H9 (cell line): ENCODE measurements at regions not wholly inside any gene's neighbourhood (a gene's known extent, or its start where the extent isn't known, plus 50 kb on each side); places are given as distances from the start of the nearest gene placed in this dataset.

ENCODE experiments used
- DNase-seq: peaks from one replicate; pipeline ENCODE4 v3.0.0-alpha.2; 2017
- H2AFZ ChIP-seq: one replicate; pipeline ENCODE4 v1.6.1; 2013; ENCODE audit warnings: mild to moderate bottlenecking, low read length, control low read depth, moderate library complexity
- H2AK5ac ChIP-seq: 2 replicates; pipeline ENCODE4 v1.6.1; 2013; ENCODE audit warnings: low read length, control low read depth, mixed read lengths; ENCODE audit not compliant: insufficient read length
- H2BK120ac ChIP-seq: one replicate; pipeline ENCODE4 v1.6.1; 2013; ENCODE audit warnings: low read depth, mild to moderate bottlenecking, low read length, control low read depth, inconsistent platforms; ENCODE audit not compliant: poor library complexity, severe bottlenecking
- H2BK12ac ChIP-seq: 2 replicates; pipeline ENCODE4 v1.6.1; 2013; ENCODE audit warnings: low read length, control low read depth, mixed read lengths, low read depth; ENCODE audit not compliant: insufficient read length
- H2BK15ac ChIP-seq: 2 replicates; pipeline ENCODE4 v1.6.1; 2013; ENCODE audit warnings: low read depth, low read length, control low read depth
- H2BK20ac ChIP-seq: one replicate; pipeline ENCODE4 v1.6.1; 2013; ENCODE audit warnings: low read depth, mild to moderate bottlenecking, low read length, control low read depth, inconsistent platforms; ENCODE audit not compliant: poor library complexity, severe bottlenecking
- H2BK5ac ChIP-seq: 2 replicates; pipeline ENCODE4 v1.6.1; 2013; ENCODE audit warnings: low read length, control low read depth, mixed read lengths; ENCODE audit not compliant: insufficient read length
- H3K14ac ChIP-seq: 2 replicates; pipeline ENCODE4 v1.6.1; 2013; ENCODE audit warnings: low read length, control low read depth; ENCODE audit not compliant: insufficient read depth
- H3K18ac ChIP-seq: 2 replicates; pipeline ENCODE4 v1.6.1; 2013; ENCODE audit warnings: low read depth, mild to moderate bottlenecking, mixed read lengths, low read length, control low read depth; ENCODE audit not compliant: insufficient read length
- H3K23ac ChIP-seq: 2 replicates; pipeline ENCODE4 v1.6.1; 2013; ENCODE audit warnings: low read length, control low read depth, mixed read lengths, low read depth; ENCODE audit not compliant: insufficient read length
- H3K23me2 ChIP-seq: 2 replicates; pipeline ENCODE4 v1.6.1; 2013; ENCODE audit warnings: low read depth, mild to moderate bottlenecking, mixed read lengths, low read length, control low read depth; ENCODE audit not compliant: insufficient read length, poor library complexity, severe bottlenecking
- H3K27ac ChIP-seq: 2 replicates; pipeline ENCODE4 v1.5.1; 2013; ENCODE audit warnings: low read length, control low read depth, mixed read lengths, low read depth; ENCODE audit not compliant: insufficient read length
- H3K27me3 ChIP-seq: 2 replicates; pipeline ENCODE4 v1.6.1; 2013; ENCODE audit warnings: low read length, control low read depth, inconsistent platforms; ENCODE audit not compliant: insufficient read depth
- H3K4ac ChIP-seq: 2 replicates; pipeline ENCODE4 v1.6.1; 2013; ENCODE audit warnings: low read depth, mild to moderate bottlenecking, control low read depth, inconsistent platforms, low read length, moderate library complexity
- H3K4me1 ChIP-seq: 2 replicates; pipeline ENCODE4 v1.6.1; 2013; ENCODE audit warnings: low read length, control low read depth, inconsistent platforms; ENCODE audit not compliant: insufficient read depth
- H3K4me2 ChIP-seq: 2 replicates; pipeline ENCODE4 v1.6.1; 2013; ENCODE audit warnings: low read length, control low read depth, mixed read lengths; ENCODE audit not compliant: insufficient read length, insufficient read depth
- H3K56ac ChIP-seq: 2 replicates; pipeline ENCODE4 v1.6.1; 2013; ENCODE audit warnings: low read depth, mild to moderate bottlenecking, mixed read lengths, low read length, control low read depth; ENCODE audit not compliant: insufficient read length
- H3K79me1 ChIP-seq: 2 replicates; pipeline ENCODE4 v1.6.1; 2013; ENCODE audit warnings: low read depth, mild to moderate bottlenecking, moderate library complexity, low read length, control low read depth, inconsistent platforms; ENCODE audit not compliant: insufficient read depth, poor library complexity, severe bottlenecking
- H3K79me2 ChIP-seq: 2 replicates; pipeline ENCODE4 v1.6.1; 2013; ENCODE audit warnings: low read length, control low read depth, inconsistent platforms; ENCODE audit not compliant: insufficient read depth
- H3K9ac ChIP-seq: 2 replicates; pipeline ENCODE4 v1.6.1; 2013; ENCODE audit warnings: low read length, control low read depth, mixed read lengths; ENCODE audit not compliant: insufficient read length; ENCODE audit errors: extremely low read depth
- H3K9me3 ChIP-seq: one replicate; pipeline ENCODE4 v1.6.1; 2013; ENCODE audit warnings: low read depth, low read length, inconsistent platforms; ENCODE audit not compliant: control insufficient read depth
- H3T11ph ChIP-seq: one replicate; pipeline ENCODE4 v1.6.1; 2013; ENCODE audit warnings: mild to moderate bottlenecking, low read length, control low read depth, inconsistent platforms
- H4K20me1 ChIP-seq: one replicate; pipeline ENCODE4 v1.6.1; 2013; ENCODE audit not compliant: control insufficient read depth, insufficient read length, insufficient read depth
- H4K5ac ChIP-seq: 2 replicates; pipeline ENCODE4 v1.6.1; 2013; ENCODE audit warnings: low read depth, mild to moderate bottlenecking, mixed read lengths, low read length, control low read depth; ENCODE audit not compliant: insufficient read length
- H4K8ac ChIP-seq: replicated peaks from 2 replicates; pipeline ENCODE4 v1.6.1; 2013; ENCODE audit warnings: low read length, control low read depth, mixed read lengths, low read depth; ENCODE audit not compliant: insufficient read length
- H4K91ac ChIP-seq: 2 replicates; pipeline ENCODE4 v1.6.1; 2013; ENCODE audit warnings: low read depth, mild to moderate bottlenecking, moderate library complexity, mixed read lengths, low read length, control low read depth; ENCODE audit not compliant: insufficient read length
- H3K27ac Mint-ChIP-seq, 3 experiments: 2 replicates in 2 of 3; 3 replicates in 1 of 3; pipeline ENCODE4 v1.8.0; 2020 to 2021; ENCODE audit warnings: mixed read lengths in 3 of 3, mild to moderate bottlenecking in 1 of 3, moderate library complexity in 1 of 3
- H3K27me3 Mint-ChIP-seq: 2 replicates; pipeline ENCODE4 v1.8.0; 2021; ENCODE audit warnings: low read depth, mild to moderate bottlenecking, moderate library complexity, mixed read lengths
- H3K36me3 Mint-ChIP-seq, 3 experiments: 2 replicates in 2 of 3; 3 replicates in 1 of 3; pipeline ENCODE4 v1.8.0; 2020 to 2021; ENCODE audit warnings: low read depth in 3 of 3, mixed read lengths in 3 of 3; ENCODE audit not compliant: insufficient read depth in 1 of 3
- H3K4me1 Mint-ChIP-seq, 2 experiments: 2 replicates each; pipeline ENCODE4 v1.8.0; 2020; ENCODE audit warnings: mixed read lengths in 2 of 2
- H3K4me3 Mint-ChIP-seq, 2 experiments: 2 replicates in 1 of 2; 3 replicates in 1 of 2; pipeline ENCODE4 v1.8.0; 2020 to 2021; ENCODE audit warnings: mild to moderate bottlenecking in 2 of 2, mixed read lengths in 2 of 2, moderate library complexity in 1 of 2
- H3K9me3 Mint-ChIP-seq, 2 experiments: 2 replicates in 1 of 2; 3 replicates in 1 of 2; pipeline ENCODE4 v1.8.0; 2020; ENCODE audit warnings: mild to moderate bottlenecking in 2 of 2, mixed read lengths in 2 of 2, moderate library complexity in 1 of 2
- WGBS: extraction: QIAGEN DNeasy Blood & Tissue Kit; methylation state at CpG from one replicate; pipeline ENCODE4 v1.1.7; 2013; ENCODE audit warnings: missing lambda C conversion rate, low lambda C conversion rate, mixed read lengths; ENCODE audit not compliant: insufficient read length; ENCODE audit errors: extremely low coverage; 5-methylcytosine and 5-hydroxymethylcytosine counted together
- TF ChIP-seq, protein P1 (sequence below): fragments of 200-600 bp; sonication (generic); conservative IDR thresholded peaks from 3 replicates; pipeline ENCODE4 v1.8.0; 2021; ENCODE audit warnings: antibody characterized with exemption, mild to moderate bottlenecking

DNA sequence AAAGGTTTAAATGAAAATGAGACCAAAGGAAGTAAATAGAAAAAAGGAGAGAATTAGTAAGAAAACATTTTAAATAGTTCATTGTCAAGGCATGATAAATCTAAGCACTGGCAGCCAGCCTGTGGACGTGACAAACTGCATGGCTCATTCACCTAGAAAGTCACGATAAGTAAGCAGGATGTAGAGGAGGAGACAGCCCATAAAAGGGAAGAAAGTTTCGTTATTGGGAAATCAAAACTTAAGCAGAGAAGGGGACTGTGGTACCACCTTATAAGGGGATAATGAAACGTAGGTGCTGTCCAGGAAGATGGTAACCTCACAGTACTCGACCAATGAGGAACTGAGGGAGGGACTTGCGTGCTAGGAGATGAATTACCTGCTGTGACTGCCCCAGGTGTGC, 494.5 kb upstream of the GRAMD2B start:
- H3K4me1 ChIP-seq: no peaks in the 10 kb centered on the region
- H2BK120ac ChIP-seq: no peak overlapping the region
- no peak overlapping the region for H2BK5ac ChIP-seq
- H3K18ac ChIP-seq: no peak overlapping the region
- WGBS: no CpG with 5 or more reads among the region's 6 CpGs
- H4K5ac ChIP-seq: no peak overlapping the region
- H2BK15ac ChIP-seq: no peak overlapping the region
- no peaks in the 10 kb centered on the region for H4K20me1 ChIP-seq
- no peaks in the 10 kb centered on the region for H3K79me2 ChIP-seq
- H3K14ac ChIP-seq: no peak overlapping the region
- no peak overlapping the region for H3K9ac ChIP-seq
- Mint-ChIP-seq H3K27ac (no peak overlapping the region), H3K36me3 (peaks cover 8 to 25% (median 10%) of the 10 kb centered on the region in 3 experiments), H3K27me3 (no peaks in the 10 kb centered on the region), H3K9me3 (peaks cover 22 to 29% of the 10 kb centered on the region in 2 experiments), H3K4me3 (no peak overlapping the region), H3K4me1 (no peaks in the 10 kb centered on the region)
- no peaks in the 10 kb centered on the region for H3K79me1 ChIP-seq
- H2AFZ ChIP-seq: no peak overlapping the region
- H3K9me3 ChIP-seq: peaks cover 12% of the 10 kb centered on the region
- H2AK5ac ChIP-seq: no peak overlapping the region
- H3K56ac ChIP-seq: no peak overlapping the region
- H3K23me2 ChIP-seq: no peaks in the 10 kb centered on the region
- TF ChIP-seq, protein P1, sequence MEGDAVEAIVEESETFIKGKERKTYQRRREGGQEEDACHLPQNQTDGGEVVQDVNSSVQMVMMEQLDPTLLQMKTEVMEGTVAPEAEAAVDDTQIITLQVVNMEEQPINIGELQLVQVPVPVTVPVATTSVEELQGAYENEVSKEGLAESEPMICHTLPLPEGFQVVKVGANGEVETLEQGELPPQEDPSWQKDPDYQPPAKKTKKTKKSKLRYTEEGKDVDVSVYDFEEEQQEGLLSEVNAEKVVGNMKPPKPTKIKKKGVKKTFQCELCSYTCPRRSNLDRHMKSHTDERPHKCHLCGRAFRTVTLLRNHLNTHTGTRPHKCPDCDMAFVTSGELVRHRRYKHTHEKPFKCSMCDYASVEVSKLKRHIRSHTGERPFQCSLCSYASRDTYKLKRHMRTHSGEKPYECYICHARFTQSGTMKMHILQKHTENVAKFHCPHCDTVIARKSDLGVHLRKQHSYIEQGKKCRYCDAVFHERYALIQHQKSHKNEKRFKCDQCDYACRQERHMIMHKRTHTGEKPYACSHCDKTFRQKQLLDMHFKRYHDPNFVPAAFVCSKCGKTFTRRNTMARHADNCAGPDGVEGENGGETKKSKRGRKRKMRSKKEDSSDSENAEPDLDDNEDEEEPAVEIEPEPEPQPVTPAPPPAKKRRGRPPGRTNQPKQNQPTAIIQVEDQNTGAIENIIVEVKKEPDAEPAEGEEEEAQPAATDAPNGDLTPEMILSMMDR: no peak
- no peak overlapping the region for H3K27ac ChIP-seq
- H3K4ac ChIP-seq: no peak overlapping the region
- H4K8ac ChIP-seq: no peak overlapping the region
- no peak overlapping the region for H3K23ac ChIP-seq
- H2BK12ac ChIP-seq: no peak overlapping the region
- H3K27me3 ChIP-seq: no peaks in the 10 kb centered on the region
- H4K91ac ChIP-seq: no peak overlapping the region
- no peak overlapping the region for H3K4me2 ChIP-seq
- no peak for DNase-seq
- H2BK20ac ChIP-seq: no peak overlapping the region
- H3T11ph ChIP-seq: no peak overlapping the region
